ENCODE measurements at regions not wholly inside any gene's neighbourhood (a gene's known extent, or its start where the extent isn't known, plus 50 kb on each side); places are given as distances from the start of the nearest gene placed in this dataset.
"Not testable (repeated sequence)": the region's sequence is repeated elsewhere in the genome, so short reads cannot be mapped to it uniquely, and the experiment has no call there.

- Histone ChIP-seq H3K27me3 (ENCODE audit: insufficient read depth, low read length) (no peaks in the 10 kb centered on the region), H3K4me1 (ENCODE audit: insufficient read depth, low read length) (no peaks in the 10 kb centered on the region), H2AFZ (ENCODE audit: low read depth, low read length) (no peak overlapping the region), H3K9me3 (ENCODE audit: low read length) (peaks cover 2% of the 10 kb centered on the region), H3K4me3 (ENCODE audit: low read length) (no peak overlapping the region), H3K36me3 (ENCODE audit: insufficient read depth, low read length) (no peaks in the 10 kb centered on the region)
Measured at GRCh38 chr6:141996823-141997222, 135.9 kb upstream of the GJE1 start.

GRCh38 chr6:141992109-141992508, 140.6 kb upstream of the GJE1 start:
- Histone ChIP-seq H3K9me3 (ENCODE audit: low read length) (no peaks in the 10 kb centered on the region), H3K4me1 (ENCODE audit: insufficient read depth, low read length) (no peaks in the 10 kb centered on the region), H3K4me3 (ENCODE audit: low read length) (no peak overlapping the region), H2AFZ (ENCODE audit: low read depth, low read length) (no peak overlapping the region), H3K36me3 (ENCODE audit: insufficient read depth, low read length) (no peaks in the 10 kb centered on the region), H3K27me3 (ENCODE audit: insufficient read depth, low read length) (no peaks in the 10 kb centered on the region)

- no peak overlapping the region for H3K4me3 ChIP-seq (ENCODE audit: low read length)
- no peaks in the 10 kb centered on the region for H3K9me3 ChIP-seq (ENCODE audit: low read length)
- H2AFZ ChIP-seq (ENCODE audit: low read depth, low read length), result no peak overlapping the region
- H3K27me3 ChIP-seq (ENCODE audit: insufficient read depth, low read length), result no peaks in the 10 kb centered on the region
- H3K4me1 ChIP-seq (ENCODE audit: insufficient read depth, low read length), result no peaks in the 10 kb centered on the region
- no peaks in the 10 kb centered on the region for H3K36me3 ChIP-seq (ENCODE audit: insufficient read depth, low read length)
Measured at GRCh38 chr6:141990840-141991239, 141.9 kb upstream of the GJE1 start.

GRCh38 chr6:141989706-141989959, 143.1 kb upstream of the GJE1 start:
- no peak overlapping the region for H2AFZ ChIP-seq (ENCODE audit: low read depth, low read length)
- H3K27me3 ChIP-seq (ENCODE audit: insufficient read depth, low read length), result no peaks in the 10 kb centered on the region
- no peak overlapping the region for H3K4me3 ChIP-seq (ENCODE audit: low read length)
- H3K36me3 ChIP-seq (ENCODE audit: insufficient read depth, low read length), result no peaks in the 10 kb centered on the region
- no peaks in the 10 kb centered on the region for H3K4me1 ChIP-seq (ENCODE audit: insufficient read depth, low read length)
- H3K9me3 ChIP-seq (ENCODE audit: low read length), result no peaks in the 10 kb centered on the region

GRCh38 chr6:141988954-141989705, 143.6 kb upstream of the GJE1 start:
- Histone ChIP-seq H3K4me3 (ENCODE audit: low read length) (no peak overlapping the region), H3K4me1 (ENCODE audit: insufficient read depth, low read length) (no peaks in the 10 kb centered on the region), H3K9me3 (ENCODE audit: low read length) (no peaks in the 10 kb centered on the region), H2AFZ (ENCODE audit: low read depth, low read length) (no peak overlapping the region), H3K27me3 (ENCODE audit: insufficient read depth, low read length) (no peaks in the 10 kb centered on the region), H3K36me3 (ENCODE audit: insufficient read depth, low read length) (no peaks in the 10 kb centered on the region)

GRCh38 chr6:141988327-141988726, 144.4 kb upstream of the GJE1 start:
- H2AFZ ChIP-seq (ENCODE audit: low read depth, low read length), result no peak overlapping the region
- H3K4me3 ChIP-seq (ENCODE audit: low read length), result no peak overlapping the region
- no peaks in the 10 kb centered on the region for H3K36me3 ChIP-seq (ENCODE audit: insufficient read depth, low read length)
- H3K27me3 ChIP-seq (ENCODE audit: insufficient read depth, low read length), result no peaks in the 10 kb centered on the region
- no peaks in the 10 kb centered on the region for H3K9me3 ChIP-seq (ENCODE audit: low read length)
- H3K4me1 ChIP-seq (ENCODE audit: insufficient read depth, low read length), result no peaks in the 10 kb centered on the region

GRCh38 chr6:141986457-141986856, 146.3 kb upstream of the GJE1 start:
- H3K36me3 ChIP-seq (ENCODE audit: insufficient read depth, low read length), result no peaks in the 10 kb centered on the region
- H3K4me3 ChIP-seq (ENCODE audit: low read length), result no peak overlapping the region

GRCh38 chr6:141981190-141981589, 151.5 kb upstream of the GJE1 start:
- Histone ChIP-seq H2AFZ (ENCODE audit: low read depth, low read length) (no peak overlapping the region), H3K9me3 (ENCODE audit: low read length) (no peaks in the 10 kb centered on the region), H3K4me3 (ENCODE audit: low read length) (no peak overlapping the region), H3K4me1 (ENCODE audit: insufficient read depth, low read length) (no peaks in the 10 kb centered on the region), H3K27me3 (ENCODE audit: insufficient read depth, low read length) (no peaks in the 10 kb centered on the region), H3K36me3 (ENCODE audit: insufficient read depth, low read length) (no peaks in the 10 kb centered on the region)

More at GRCh38 chr6:141986457-141986856, 146.3 kb upstream of the GJE1 start:
- H3K4me1 ChIP-seq (ENCODE audit: insufficient read depth, low read length), result no peaks in the 10 kb centered on the region
- H3K27me3 ChIP-seq (ENCODE audit: insufficient read depth, low read length), result no peaks in the 10 kb centered on the region
- H2AFZ ChIP-seq (ENCODE audit: low read depth, low read length), result no peak overlapping the region
- no peaks in the 10 kb centered on the region for H3K9me3 ChIP-seq (ENCODE audit: low read length)

GRCh38 chr6:141977782-141978181, 154.9 kb upstream of the GJE1 start:
- Histone ChIP-seq H3K27me3 (ENCODE audit: insufficient read depth, low read length) (no peaks in the 10 kb centered on the region), H2AFZ (ENCODE audit: low read depth, low read length) (no peak overlapping the region), H3K4me1 (ENCODE audit: insufficient read depth, low read length) (no peaks in the 10 kb centered on the region), H3K9me3 (ENCODE audit: low read length) (no peaks in the 10 kb centered on the region), H3K4me3 (ENCODE audit: low read length) (no peak overlapping the region), H3K36me3 (ENCODE audit: insufficient read depth, low read length) (no peaks in the 10 kb centered on the region)

GRCh38 chr6:141976994-141977393, 155.7 kb upstream of the GJE1 start:
- H3K4me3 ChIP-seq (ENCODE audit: low read length), result no peak overlapping the region
- H3K9me3 ChIP-seq (ENCODE audit: low read length), result no peaks in the 10 kb centered on the region
- H3K27me3 ChIP-seq (ENCODE audit: insufficient read depth, low read length), result no peaks in the 10 kb centered on the region
- H2AFZ ChIP-seq (ENCODE audit: low read depth, low read length), result no peak overlapping the region
- no peaks in the 10 kb centered on the region for H3K36me3 ChIP-seq (ENCODE audit: insufficient read depth, low read length)
- H3K4me1 ChIP-seq (ENCODE audit: insufficient read depth, low read length), result no peaks in the 10 kb centered on the region

GRCh38 chr6:141969768-141970415, 162.8 kb upstream of the GJE1 start:
- H2AFZ ChIP-seq (ENCODE audit: low read depth, low read length); H3K27me3 ChIP-seq (ENCODE audit: insufficient read depth, low read length); H3K9me3 ChIP-seq (ENCODE audit: low read length); H3K4me3 ChIP-seq (ENCODE audit: low read length); H3K4me1 ChIP-seq (ENCODE audit: insufficient read depth, low read length); H3K36me3 ChIP-seq (ENCODE audit: insufficient read depth, low read length): not testable (repeated sequence)

GRCh38 chr6:141969201-141969600, 163.5 kb upstream of the GJE1 start:
- Histone ChIP-seq H3K4me1 (ENCODE audit: insufficient read depth, low read length) (no peaks in the 10 kb centered on the region), H3K36me3 (ENCODE audit: insufficient read depth, low read length) (no peaks in the 10 kb centered on the region), H3K27me3 (ENCODE audit: insufficient read depth, low read length) (no peaks in the 10 kb centered on the region), H2AFZ (ENCODE audit: low read depth, low read length) (no peak overlapping the region), H3K9me3 (ENCODE audit: low read length) (no peaks in the 10 kb centered on the region), H3K4me3 (ENCODE audit: low read length) (no peak overlapping the region)

- no peaks in the 10 kb centered on the region for H3K36me3 ChIP-seq (ENCODE audit: insufficient read depth, low read length)
Measured at GRCh38 chr6:141968632-141969031, 164.1 kb upstream of the GJE1 start.

GRCh38 chr6:141965016-141965545, 167.6 kb upstream of the GJE1 start:
- no peaks in the 10 kb centered on the region for H3K36me3 ChIP-seq (ENCODE audit: insufficient read depth, low read length)
- H3K4me3 ChIP-seq (ENCODE audit: low read length), result no peak overlapping the region
- H3K4me1 ChIP-seq (ENCODE audit: insufficient read depth, low read length), result no peaks in the 10 kb centered on the region
- H3K9me3 ChIP-seq (ENCODE audit: low read length), result no peaks in the 10 kb centered on the region
- H3K27me3 ChIP-seq (ENCODE audit: insufficient read depth, low read length), result no peaks in the 10 kb centered on the region
- no peak overlapping the region for H2AFZ ChIP-seq (ENCODE audit: low read depth, low read length)

More at GRCh38 chr6:141968632-141969031, 164.1 kb upstream of the GJE1 start:
- Histone ChIP-seq H2AFZ (ENCODE audit: low read depth, low read length) (no peak overlapping the region), H3K4me3 (ENCODE audit: low read length) (no peak overlapping the region), H3K27me3 (ENCODE audit: insufficient read depth, low read length) (no peaks in the 10 kb centered on the region), H3K9me3 (ENCODE audit: low read length) (no peaks in the 10 kb centered on the region), H3K4me1 (ENCODE audit: insufficient read depth, low read length) (no peaks in the 10 kb centered on the region)

All from neuron (in vitro differentiated cells).